DMS 273 (cell line): ENCODE measurements at regions not wholly inside any gene's neighbourhood (a gene's known extent, or its start where the extent isn't known, plus 50 kb on each side); places are given as distances from the start of the nearest gene placed in this dataset.

Experiments used
- DNase-seq: peaks from one replicate; lab custom pipeline; 2025; ENCODE audit not compliant: unreplicated experiment; lab: John Stamatoyannopoulos, UW

- DNase-seq: no peak
Measured at GRCh38 chr3:24595796-24596195, 101.1 kb upstream of the THRB start.

- DNase-seq: no peak
Measured at GRCh38 chr3:24596626-24597025, 102.0 kb upstream of the THRB start.

GRCh38 chr3:24598695-24599470 lies 104.2 kb upstream of the THRB start:
- DNase-seq: no peak

GRCh38 chr3:24601066-24601939 lies 106.7 kb upstream of the THRB start:
- no peak for DNase-seq

- no peak for DNase-seq
Measured at GRCh38 chr3:24604215-24604614, 109.6 kb upstream of the THRB start.

- no peak for DNase-seq
Measured at GRCh38 chr3:24605511-24606028, 110.9 kb upstream of the THRB start.

GRCh38 chr3:24607281-24607680 lies 112.6 kb upstream of the THRB start:
- DNase-seq: no peak

GRCh38 chr3:24608701-24609390 lies 114.2 kb upstream of the THRB start:
- DNase-seq: peak; percentile 12

GRCh38 chr3:24614359-24614758 lies 119.7 kb upstream of the THRB start:
- no peak for DNase-seq

- DNase-seq: no peak
Measured at GRCh38 chr3:24615177-24615576, 120.5 kb upstream of the THRB start.

- no peak for DNase-seq
Measured at GRCh38 chr3:24616110-24616829, 121.6 kb upstream of the THRB start.

- DNase-seq: no peak
Measured at GRCh38 chr3:24622138-24622537, 127.5 kb upstream of the THRB start.

- DNase-seq: no peak
Measured at GRCh38 chr3:24622696-24623225, 128.1 kb upstream of the THRB start.

GRCh38 chr3:24623657-24624056 lies 129.0 kb upstream of the THRB start:
- no peak for DNase-seq

- DNase-seq: no peak
Measured at GRCh38 chr3:24624938-24625681, 130.5 kb upstream of the THRB start.

- DNase-seq: no peak
Measured at GRCh38 chr3:24628523-24629258, 134.0 kb upstream of the THRB start.

- no peak for DNase-seq
Measured at GRCh38 chr3:24631481-24631880, 136.8 kb upstream of the THRB start.

GRCh38 chr3:24639061-24639460 lies 144.4 kb upstream of the THRB start:
- no peak for DNase-seq
